Ovary (tissue), 3 donors: ENCODE measurements at regions not wholly inside any gene's neighbourhood (a gene's known extent, or its start where the extent isn't known, plus 50 kb on each side); places are given as distances from the start of the nearest gene placed in this dataset.

ENCODE experiments used
- CTCF ChIP-seq, 3 donors: fragments of 450-650 bp in 2 of 3; fragments of 200-600 bp in 1 of 3; IDR thresholded peaks; one replicate each; pipeline versions ENCODE4 v1.5.1 to v1.8.0; 2016 to 2022; ENCODE audit warnings: antibody characterized with exemption in 3 of 3, mild to moderate bottlenecking in 1 of 3
- EP300 ChIP-seq: sonication (generic); formaldehyde crosslinking; IDR thresholded peaks from one replicate; pipeline ENCODE4 v1.6.1; 2017; ENCODE audit warnings: antibody characterized with exemption
- POLR2A ChIP-seq: fragments of 450-650 bp; IDR thresholded peaks from one replicate; pipeline ENCODE4 v1.6.1; 2017; ENCODE audit warnings: antibody characterized with exemption, mild to moderate bottlenecking, moderate library complexity
- donor health status: DM: no; HTN: no; CAD: no.

GRCh38 chr12:67472539-67472938 lies 176.0 kb upstream of the DYRK2 start:
- no peak for TF ChIP-seq CTCF (IDR thresholded peaks at IDR 0.05)
- TF ChIP-seq POLR2A = no peak
- no peak for TF ChIP-seq EP300
